BLaER1 treated with 17β-estradiol and CSF1 and Interleukin-3, amounts not matched to agents 10 nM and 100 nM (cell line): ENCODE measurements at regions not wholly inside any gene's neighbourhood (a gene's known extent, or its start where the extent isn't known, plus 50 kb on each side); places are given as distances from the start of the nearest gene placed in this dataset.

Experiments
- H3K27ac ChIP-seq, 11 experiments: shearing (Covaris generic); formaldehyde crosslinking; 2 replicates each; pipeline ENCODE4 v1.8.1; 2022
- H3K27me3 ChIP-seq, 11 experiments: shearing (Covaris generic); formaldehyde crosslinking; 2 replicates each; pipeline ENCODE4 v1.8.1; 2022
- H3K36me3 ChIP-seq, 11 experiments: shearing (Covaris generic); formaldehyde crosslinking; 2 replicates each; pipeline ENCODE4 v1.8.1; 2022
- H3K4me1 ChIP-seq, 10 experiments: shearing (Covaris generic); formaldehyde crosslinking; 2 replicates each; pipeline ENCODE4 v1.8.1; 2022
- H3K4me2 ChIP-seq, 11 experiments: shearing (Covaris generic); formaldehyde crosslinking; 2 replicates each; pipeline ENCODE4 v1.8.1; 2022
- H3K4me3 ChIP-seq, 10 experiments: shearing (Covaris generic); formaldehyde crosslinking; 2 replicates each; pipeline ENCODE4 v1.8.1; 2022
- H3K9ac ChIP-seq, 11 experiments: shearing (Covaris generic); formaldehyde crosslinking; 2 replicates each; pipeline ENCODE4 v1.8.1; 2022
- H3K9me3 ChIP-seq, 11 experiments: shearing (Covaris generic); formaldehyde crosslinking; replicated peaks in 1 of 11; 2 replicates each; pipeline ENCODE4 v1.8.1; 2022
- H4K20me1 ChIP-seq, 11 experiments: shearing (Covaris generic); formaldehyde crosslinking; 2 replicates each; pipeline ENCODE4 v1.8.1; 2022
- Cebpa-rat ChIP-seq, 11 experiments: shearing (Covaris generic); IDR thresholded peaks; 2 replicates each; pipeline ENCODE4 v1.8.1; 2022

GRCh38 chr2:18719978-18720775, 130.8 kb upstream of the NT5C1B start:
- Histone ChIP-seq H3K9ac (no peak overlapping the region), H3K27me3 (no peaks in the 10 kb centered on the region), H3K4me3 (no peak overlapping the region), H3K9me3 (peaks cover 0 to 3% (median under 1%) of the 10 kb centered on the region in 11 experiments; a peak in 4 of 22 replicates), H3K27ac (no peak overlapping the region), H3K4me1 (no peaks in the 10 kb centered on the region), H3K36me3 (no peaks in the 10 kb centered on the region), H3K4me2 (no peak overlapping the region), H4K20me1 (no peaks in the 10 kb centered on the region)
- TF ChIP-seq Cebpa-rat (IDR thresholded peaks at IDR 0.05), result no peak

DNA sequence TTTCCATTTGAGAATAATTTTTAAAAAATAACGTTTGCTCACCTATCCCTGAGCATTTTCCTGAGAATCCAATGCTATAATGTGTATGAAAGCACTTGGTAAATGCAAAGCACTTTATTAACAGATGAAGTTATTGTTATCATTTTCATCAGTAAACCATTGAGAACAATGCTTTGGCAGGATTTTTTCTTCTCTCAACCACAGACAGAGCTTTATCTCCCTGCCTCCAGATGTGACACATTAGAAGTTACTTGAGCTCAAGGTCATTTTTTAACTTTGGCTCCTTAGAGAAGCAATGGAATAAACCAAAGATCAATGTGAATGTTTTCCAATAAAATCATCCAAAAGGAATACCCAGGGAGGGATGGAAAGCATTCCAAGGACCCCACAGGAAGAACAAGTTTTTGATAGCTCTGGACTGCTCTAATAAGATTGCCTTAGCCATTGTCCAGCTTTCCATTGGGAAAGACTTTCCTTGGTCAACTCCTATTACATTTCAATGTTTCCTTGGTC, 118.9 kb upstream of the NT5C1B start:
- H3K4me1 ChIP-seq, result peaks cover 0 to 4% (median 0%) of the 10 kb centered on the region in 10 experiments; a peak in 1 of 20 replicates
- no peak for TF ChIP-seq Cebpa-rat (IDR thresholded peaks at IDR 0.05)
- H3K36me3 ChIP-seq, result no peaks in the 10 kb centered on the region
- no peak overlapping the region for H3K9ac ChIP-seq
- H3K9me3 ChIP-seq, result peaks cover 0 to 5% (median 3%) of the 10 kb centered on the region in 11 experiments; a peak in 10 of 22 replicates
- H3K27ac ChIP-seq, result no peak overlapping the region
- H4K20me1 ChIP-seq, result no peaks in the 10 kb centered on the region
- H3K27me3 ChIP-seq, result no peaks in the 10 kb centered on the region
- no peak overlapping the region for H3K4me3 ChIP-seq
- H3K4me2 ChIP-seq, result no peak overlapping the region

DNA sequence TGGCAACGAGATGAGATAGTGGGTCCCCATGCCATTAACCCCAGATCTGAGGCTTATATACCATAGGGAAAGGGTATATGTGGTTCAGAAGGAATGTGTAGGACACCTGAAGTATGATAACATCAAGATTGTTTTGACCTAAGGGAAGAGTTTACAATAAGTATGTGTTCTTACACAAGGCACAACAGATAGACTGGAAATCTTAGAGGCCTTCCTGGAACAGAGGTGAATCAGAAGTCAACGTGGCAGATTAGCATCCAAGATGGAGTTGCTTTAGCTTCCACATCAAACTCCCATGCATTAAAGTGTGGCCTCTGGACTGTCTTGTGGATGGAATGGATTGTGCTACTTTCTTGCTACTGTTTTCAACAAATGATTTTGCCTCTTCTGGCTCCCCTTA, 116.6 kb upstream of the NT5C1B start:
- Histone ChIP-seq H3K27ac (no peak overlapping the region), H4K20me1 (no peaks in the 10 kb centered on the region), H3K36me3 (no peaks in the 10 kb centered on the region), H3K27me3 (no peaks in the 10 kb centered on the region), H3K4me3 (no peak overlapping the region), H3K4me1 (peaks cover 0 to 4% (median 0%) of the 10 kb centered on the region in 10 experiments; a peak in 1 of 20 replicates), H3K9ac (no peak overlapping the region), H3K9me3 (no peaks in the 10 kb centered on the region), H3K4me2 (no peak overlapping the region)
- TF ChIP-seq Cebpa-rat (IDR thresholded peaks at IDR 0.05), result no peak

GRCh38 chr2:18704276-18704675, 114.9 kb upstream of the NT5C1B start:
- Histone ChIP-seq H3K9ac (no peak overlapping the region), H3K9me3 (no peaks in the 10 kb centered on the region), H3K4me3 (no peak overlapping the region), H3K36me3 (no peaks in the 10 kb centered on the region), H3K4me2 (no peak overlapping the region), H3K4me1 (peaks cover 0 to 4% (median 0%) of the 10 kb centered on the region in 10 experiments; a peak in 1 of 20 replicates), H3K27me3 (no peaks in the 10 kb centered on the region), H3K27ac (no peak overlapping the region), H4K20me1 (no peaks in the 10 kb centered on the region)
- no peak for TF ChIP-seq Cebpa-rat (IDR thresholded peaks at IDR 0.05)

- H3K27ac ChIP-seq, result no peak overlapping the region
- no peak overlapping the region for H3K4me3 ChIP-seq
- H3K27me3 ChIP-seq, result no peaks in the 10 kb centered on the region
- H3K4me2 ChIP-seq, result no peak overlapping the region
- no peaks in the 10 kb centered on the region for H3K9me3 ChIP-seq
- no peaks in the 10 kb centered on the region for H4K20me1 ChIP-seq
- H3K9ac ChIP-seq, result no peak overlapping the region
- TF ChIP-seq Cebpa-rat (IDR thresholded peaks at IDR 0.05), result no peak
- H3K36me3 ChIP-seq, result no peaks in the 10 kb centered on the region
- H3K4me1 ChIP-seq, result peaks cover 0 to 4% (median 0%) of the 10 kb centered on the region in 10 experiments; a peak in 1 of 20 replicates
Observed at GRCh38 chr2:18703555-18703954, 114.2 kb upstream of the NT5C1B start.

GRCh38 chr2:18701981-18702380, 112.6 kb upstream of the NT5C1B start:
- Histone ChIP-seq H3K9ac (no peak overlapping the region), H3K27ac (no peak overlapping the region), H3K27me3 (no peaks in the 10 kb centered on the region)

GRCh38 chr2:18701546-18701945, 112.2 kb upstream of the NT5C1B start:
- no peak overlapping the region for H3K4me3 ChIP-seq
- no peaks in the 10 kb centered on the region for H3K36me3 ChIP-seq
- H4K20me1 ChIP-seq, result no peaks in the 10 kb centered on the region
- no peak overlapping the region for H3K9ac ChIP-seq
- peaks cover 0 to 4% (median 0%) of the 10 kb centered on the region in 10 experiments; a peak in 1 of 20 replicates for H3K4me1 ChIP-seq
- no peak for TF ChIP-seq Cebpa-rat (IDR thresholded peaks at IDR 0.05)
- H3K9me3 ChIP-seq, result peaks cover 0 to 13% (median 5%) of the 10 kb centered on the region in 11 experiments; a peak in 13 of 22 replicates
- H3K4me2 ChIP-seq, result no peak overlapping the region
- H3K27me3 ChIP-seq, result no peaks in the 10 kb centered on the region
- H3K27ac ChIP-seq, result no peak overlapping the region

More at GRCh38 chr2:18701981-18702380, 112.6 kb upstream of the NT5C1B start:
- Histone ChIP-seq H3K4me2 (no peak overlapping the region), H4K20me1 (no peaks in the 10 kb centered on the region), H3K4me3 (no peak overlapping the region), H3K4me1 (peaks cover 0 to 4% (median 0%) of the 10 kb centered on the region in 10 experiments; a peak in 1 of 20 replicates), H3K9me3 (peaks cover 0 to 13% (median 5%) of the 10 kb centered on the region in 11 experiments; a peak in 13 of 22 replicates), H3K36me3 (no peaks in the 10 kb centered on the region)
- TF ChIP-seq Cebpa-rat (IDR thresholded peaks at IDR 0.05), result no peak

DNA sequence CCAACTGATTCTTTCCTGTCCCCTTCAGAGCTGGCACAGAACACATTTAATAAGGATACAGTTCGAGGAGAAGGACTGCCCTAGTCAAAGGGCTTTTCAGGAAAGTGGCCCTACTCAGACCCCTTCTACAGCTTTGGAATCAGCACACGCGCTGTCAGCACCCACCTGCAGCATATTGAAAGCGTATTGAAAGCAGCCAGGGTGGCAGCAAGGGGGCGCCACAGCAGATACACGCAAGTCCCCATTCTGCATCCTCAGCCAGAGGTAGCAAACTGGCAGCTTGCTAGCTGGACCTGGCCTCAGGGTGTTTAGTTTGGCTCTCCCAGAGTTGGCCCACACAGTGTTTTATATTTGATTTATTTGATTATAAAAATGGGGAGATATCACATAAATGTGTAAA, 101.0 kb upstream of the NT5C1B start:
- H3K27me3 ChIP-seq, result no peaks in the 10 kb centered on the region
- H3K4me3 ChIP-seq, result no peak overlapping the region
- H3K4me2 ChIP-seq, result no peak overlapping the region

GRCh38 chr2:18684206-18685038, 95.1 kb upstream of the NT5C1B start:
- Histone ChIP-seq H3K27ac (no peak overlapping the region), H3K4me2 (no peak overlapping the region), H3K9ac (no peak overlapping the region), H3K4me1 (no peaks in the 10 kb centered on the region), H3K36me3 (no peaks in the 10 kb centered on the region), H3K4me3 (no peak overlapping the region), H3K9me3 (no peaks in the 10 kb centered on the region), H3K27me3 (no peaks in the 10 kb centered on the region), H4K20me1 (no peaks in the 10 kb centered on the region)
- no peak for TF ChIP-seq Cebpa-rat (IDR thresholded peaks at IDR 0.05)

More for the DNA sequence above, 101.0 kb upstream of the NT5C1B start:
- no peak for TF ChIP-seq Cebpa-rat (IDR thresholded peaks at IDR 0.05)
- Histone ChIP-seq H3K36me3 (no peaks in the 10 kb centered on the region), H4K20me1 (no peaks in the 10 kb centered on the region), H3K9ac (no peak overlapping the region), H3K4me1 (no peaks in the 10 kb centered on the region), H3K9me3 (no peaks in the 10 kb centered on the region), H3K27ac (no peak overlapping the region)
